ENCODE measurements at regions not wholly inside any gene's neighbourhood (a gene's known extent, or its start where the extent isn't known, plus 50 kb on each side); places are given as distances from the start of the nearest gene placed in this dataset.

- Mint-ChIP-seq H3K36me3 (no peaks in the 10 kb centered on the region), H3K4me3 (no peak overlapping the region), H3K4me1 (no peaks in the 10 kb centered on the region), H3K27ac (no peak overlapping the region), H3K9me3 (no peaks in the 10 kb centered on the region), H3K27me3 (ENCODE audit: low read depth) (no peaks in the 10 kb centered on the region)
- ChIA-PET POLR2A (no interaction called here), CTCF (no interaction called here)
- no peak for ATAC-seq
- TF ChIP-seq AFF4 (CRISPR knock-in tag; IDR thresholded peaks at IDR 0.05; ENCODE audit: borderline replicate concordance) (no peak), AR (CRISPR knock-in tag; IDR thresholded peaks at IDR 0.05) (no peak), ATF1 (CRISPR knock-in tag; IDR thresholded peaks at IDR 0.05) (no peak), TCF7 (CRISPR knock-in tag; IDR thresholded peaks at IDR 0.05; ENCODE audit: low read depth) (no peak), CREB1 (CRISPR knock-in tag; IDR thresholded peaks at IDR 0.05) (no peak)
- no peak for DNase-seq (ENCODE audit: low spot score)
Observed at GRCh38 chr6:120992257-120992656, 342.0 kb downstream of the TBC1D32 start.

GRCh38 chr6:120990866-120991265, 343.4 kb downstream of the TBC1D32 start:
- POLR2A ChIA-PET, result no interaction called here
- ATAC-seq (no peak), DNase-seq (ENCODE audit: low spot score) (no peak)
- CTCF ChIA-PET, result no interaction called here
- H3K9me3 Mint-ChIP-seq, result no peaks in the 10 kb centered on the region
- H3K4me3 Mint-ChIP-seq, result no peak overlapping the region
- no peak overlapping the region for H3K27ac Mint-ChIP-seq
- no peaks in the 10 kb centered on the region for H3K36me3 Mint-ChIP-seq
- no peaks in the 10 kb centered on the region for H3K27me3 Mint-ChIP-seq (ENCODE audit: low read depth)
- TF ChIP-seq RORB (CRISPR knock-in tag; IDR thresholded peaks at IDR 0.05) (no peak), TCF7 (CRISPR knock-in tag; IDR thresholded peaks at IDR 0.05; ENCODE audit: low read depth) (no peak), MLX (CRISPR knock-in tag; IDR thresholded peaks at IDR 0.05) (no peak), PRDM15 (CRISPR knock-in tag; IDR thresholded peaks at IDR 0.05) (no peak), TEAD4 (CRISPR knock-in tag; IDR thresholded peaks at IDR 0.05) (no peak), HMGXB4 (CRISPR knock-in tag; IDR thresholded peaks at IDR 0.05) (no peak), FOXJ3 (CRISPR knock-in tag; IDR thresholded peaks at IDR 0.05; ENCODE audit: borderline replicate concordance) (no peak), ZNF532 (CRISPR knock-in tag; IDR thresholded peaks at IDR 0.05; ENCODE audit: borderline replicate concordance) (no peak)
- H3K4me1 Mint-ChIP-seq, result no peaks in the 10 kb centered on the region
